Testis (tissue), 2 donors: ENCODE measurements at regions not wholly inside any gene's neighbourhood (a gene's known extent, or its start where the extent isn't known, plus 50 kb on each side); places are given as distances from the start of the nearest gene placed in this dataset.

Source experiments
- POLR2A ChIP-seq: fragments of 450-650 bp; IDR thresholded peaks from one replicate; pipeline ENCODE4 v1.6.1; 2017; ENCODE audit warnings: antibody characterized with exemption, mild to moderate bottlenecking, moderate library complexity
- TF ChIP-seq, protein P1 (sequence below), 3 experiments: fragments of 450-650 bp in 2 of 3; fragments of 200-600 bp in 1 of 3; sonication (generic) in 1 of 3; IDR thresholded peaks; one replicate each; pipeline ENCODE4 v1.5.1; 2016 to 2019; ENCODE audit warnings: antibody characterized with exemption in 3 of 3, mild to moderate bottlenecking in 2 of 3, moderate library complexity in 1 of 3

DNA sequence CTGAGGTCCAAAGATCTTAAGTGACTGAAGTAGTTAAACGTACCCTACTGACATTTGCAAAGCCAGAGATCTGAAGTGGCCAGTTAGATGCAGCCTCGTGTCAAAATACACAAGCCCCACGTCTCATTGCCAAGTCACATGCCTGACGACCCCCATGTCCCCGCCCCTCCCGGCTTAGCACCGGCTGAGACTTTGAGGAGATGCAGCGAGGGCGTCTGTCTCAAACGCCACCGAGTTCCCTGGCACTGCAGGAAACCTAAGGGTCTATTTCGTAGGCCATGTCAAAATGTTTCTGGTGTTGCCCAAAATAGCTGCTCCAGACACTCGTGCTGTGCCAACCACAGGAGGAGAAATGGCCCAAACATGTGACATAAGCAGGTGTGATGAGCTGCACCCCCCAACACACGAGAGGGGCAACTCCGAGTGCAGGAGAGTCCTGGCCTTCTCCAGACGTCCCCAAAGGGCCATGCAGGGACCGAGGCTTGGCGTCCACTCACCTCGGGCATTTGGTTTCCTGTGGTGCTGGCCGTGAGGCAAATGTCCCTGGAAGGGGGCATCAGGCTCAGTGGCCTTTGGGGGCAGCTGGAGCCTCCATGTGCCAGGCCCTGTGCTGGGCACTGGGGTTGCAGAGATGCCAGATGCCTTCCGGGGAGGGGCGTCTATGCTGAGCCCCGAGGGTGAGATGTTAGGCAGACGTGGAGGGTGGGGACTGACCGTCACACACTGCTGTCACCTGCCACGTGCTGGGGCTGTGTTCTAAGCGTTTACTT, 67.0 kb downstream of the MATN1 start:
- TF ChIP-seq, protein P1, sequence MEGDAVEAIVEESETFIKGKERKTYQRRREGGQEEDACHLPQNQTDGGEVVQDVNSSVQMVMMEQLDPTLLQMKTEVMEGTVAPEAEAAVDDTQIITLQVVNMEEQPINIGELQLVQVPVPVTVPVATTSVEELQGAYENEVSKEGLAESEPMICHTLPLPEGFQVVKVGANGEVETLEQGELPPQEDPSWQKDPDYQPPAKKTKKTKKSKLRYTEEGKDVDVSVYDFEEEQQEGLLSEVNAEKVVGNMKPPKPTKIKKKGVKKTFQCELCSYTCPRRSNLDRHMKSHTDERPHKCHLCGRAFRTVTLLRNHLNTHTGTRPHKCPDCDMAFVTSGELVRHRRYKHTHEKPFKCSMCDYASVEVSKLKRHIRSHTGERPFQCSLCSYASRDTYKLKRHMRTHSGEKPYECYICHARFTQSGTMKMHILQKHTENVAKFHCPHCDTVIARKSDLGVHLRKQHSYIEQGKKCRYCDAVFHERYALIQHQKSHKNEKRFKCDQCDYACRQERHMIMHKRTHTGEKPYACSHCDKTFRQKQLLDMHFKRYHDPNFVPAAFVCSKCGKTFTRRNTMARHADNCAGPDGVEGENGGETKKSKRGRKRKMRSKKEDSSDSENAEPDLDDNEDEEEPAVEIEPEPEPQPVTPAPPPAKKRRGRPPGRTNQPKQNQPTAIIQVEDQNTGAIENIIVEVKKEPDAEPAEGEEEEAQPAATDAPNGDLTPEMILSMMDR (IDR thresholded peaks at IDR 0.05): no peak
- no peak for TF ChIP-seq POLR2A
